Keratinocyte (primary cell): ENCODE measurements at regions not wholly inside any gene's neighbourhood (a gene's known extent, or its start where the extent isn't known, plus 50 kb on each side); places are given as distances from the start of the nearest gene placed in this dataset.

ENCODE experiments used
- DNase-seq: peaks from one replicate; pipeline ENCODE4 v3.0.0-alpha.2; 2011; ENCODE audit warnings: low read depth, missing footprints, low spot score
- FAIRE-seq: peaks from 2 replicates; lab custom pipeline; 2011; peaks lifted over from hg19 to GRCh38; lab: Jason Lieb, UNC
- H2AFZ ChIP-seq: 2 replicates; pipeline ENCODE4 v1.6.0; 2012; ENCODE audit warnings: low read length, control low read depth, inconsistent platforms; ENCODE audit not compliant: control insufficient read depth
- H3K27ac ChIP-seq: 2 replicates; pipeline ENCODE4 v1.5.1; 2011; ENCODE audit warnings: low read length; ENCODE audit not compliant: control insufficient read depth, insufficient read depth
- H3K27me3 ChIP-seq: 3 replicates; pipeline ENCODE4 v1.6.0; 2011; ENCODE audit warnings: low read length; ENCODE audit not compliant: control insufficient read depth, insufficient read depth; ENCODE audit errors: extremely low read depth
- H3K36me3 ChIP-seq, 2 experiments: 2 replicates in 1 of 2; 3 replicates in 1 of 2; pipeline ENCODE4 v1.5.1; 2011; ENCODE audit warnings: low read length in 2 of 2, mild to moderate bottlenecking in 1 of 2; ENCODE audit not compliant: control insufficient read depth in 2 of 2, insufficient read depth in 2 of 2; ENCODE audit errors: extremely low read depth in 1 of 2
- H3K4me1 ChIP-seq: 3 replicates; pipeline ENCODE4 v1.5.1; 2011; ENCODE audit warnings: low read length; ENCODE audit not compliant: control insufficient read depth, insufficient read depth; ENCODE audit errors: extremely low read depth
- H3K4me2 ChIP-seq: 3 replicates; pipeline ENCODE4 v1.6.0; 2011; ENCODE audit warnings: low read depth, low read length; ENCODE audit not compliant: control insufficient read depth, insufficient read depth; ENCODE audit errors: extremely low read depth
- H3K4me3 ChIP-seq, 3 experiments: fragments of 200-600 bp in 1 of 3; sonication (generic) in 1 of 3; 2 replicates in 2 of 3; 3 replicates in 1 of 3; pipeline ENCODE4 v1.5.1; 2011 to 2016; ENCODE audit warnings: low read length in 3 of 3, mild to moderate bottlenecking in 3 of 3, control low read depth in 2 of 3, inconsistent platforms in 1 of 3, low read depth in 1 of 3, mixed read lengths in 1 of 3, mixed run types in 1 of 3, moderate library complexity in 1 of 3; ENCODE audit not compliant: control insufficient read depth in 2 of 3, insufficient read depth in 2 of 3; ENCODE audit errors: extremely low read depth in 1 of 3
- H3K79me2 ChIP-seq: 2 replicates; pipeline ENCODE4 v1.6.0; 2012; ENCODE audit warnings: low read length; ENCODE audit not compliant: control insufficient read depth, insufficient read depth
- H3K9ac ChIP-seq: 3 replicates; pipeline ENCODE4 v1.6.0; 2011; ENCODE audit warnings: low read length; ENCODE audit not compliant: control insufficient read depth, insufficient read depth; ENCODE audit errors: extremely low read depth
- H3K9me1 ChIP-seq: 3 replicates; pipeline ENCODE4 v1.6.0; 2011; ENCODE audit warnings: low read length; ENCODE audit not compliant: control insufficient read depth, insufficient read depth; ENCODE audit errors: extremely low read depth
- H3K9me3 ChIP-seq: 2 replicates; pipeline ENCODE4 v1.5.1; 2012; ENCODE audit warnings: low read depth, low read length; ENCODE audit not compliant: control insufficient read depth
- H4K20me1 ChIP-seq: 3 replicates; pipeline ENCODE4 v1.6.0; 2011; ENCODE audit warnings: low read length; ENCODE audit not compliant: control insufficient read depth, insufficient read depth; ENCODE audit errors: extremely low read depth
- EZH2 ChIP-seq: IDR thresholded peaks from one replicate; pipeline ENCODE4 v1.6.1; 2012; ENCODE audit warnings: inconsistent platforms, mild to moderate bottlenecking, low read length, moderate library complexity
- dilution Hi-C: fragments of 300-500 bp; cut with MboI; formaldehyde crosslinking; loops from one replicate; pipeline ENCODE4 v1.7.0; 2020; ENCODE audit warnings: low sequenced_read_pairs; ENCODE audit not compliant: extremely low pct_ligation_motif_present
- TF ChIP-seq, protein P1 (sequence below), 3 experiments: IDR thresholded peaks in 1 of 3; conservative IDR thresholded peaks in 1 of 3; optimal IDR thresholded peaks in 1 of 3; 2 replicates in 2 of 3; 3 replicates in 1 of 3; pipeline versions ENCODE3 to v1.5.1; 2011; ENCODE audit warnings: low read length in 3 of 3, mild to moderate bottlenecking in 3 of 3, moderate library complexity in 2 of 3, control low read depth in 1 of 3, inconsistent platforms in 1 of 3; ENCODE audit not compliant: insufficient read depth in 2 of 3; ENCODE audit errors: extremely low read depth in 1 of 3

DNA sequence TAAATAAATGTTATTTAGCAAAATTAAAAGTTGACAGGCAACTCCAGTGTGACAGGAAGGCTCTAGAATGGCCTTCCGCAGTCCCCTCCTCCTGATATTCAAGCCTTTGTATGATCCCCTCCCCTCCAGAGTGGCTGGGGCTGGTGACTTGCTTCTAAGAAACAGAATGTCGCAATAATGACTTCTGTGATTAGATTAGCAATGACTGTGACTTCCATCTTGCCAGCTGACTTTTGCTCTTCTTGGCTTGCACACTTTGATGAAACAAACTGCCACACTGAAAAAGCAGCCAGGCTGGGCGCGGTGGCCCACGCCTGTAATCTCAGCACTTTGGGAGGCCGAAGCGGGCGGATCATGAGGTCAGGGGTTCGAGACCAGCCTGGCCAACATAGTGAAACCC is 106.5 kb upstream of the LARP1 start:
- dilution Hi-C loops, result loop anchor here (10.0 kb wide), 1 partner anchor 136 kb away; no protein-coding TSS in a partner anchor

DNA sequence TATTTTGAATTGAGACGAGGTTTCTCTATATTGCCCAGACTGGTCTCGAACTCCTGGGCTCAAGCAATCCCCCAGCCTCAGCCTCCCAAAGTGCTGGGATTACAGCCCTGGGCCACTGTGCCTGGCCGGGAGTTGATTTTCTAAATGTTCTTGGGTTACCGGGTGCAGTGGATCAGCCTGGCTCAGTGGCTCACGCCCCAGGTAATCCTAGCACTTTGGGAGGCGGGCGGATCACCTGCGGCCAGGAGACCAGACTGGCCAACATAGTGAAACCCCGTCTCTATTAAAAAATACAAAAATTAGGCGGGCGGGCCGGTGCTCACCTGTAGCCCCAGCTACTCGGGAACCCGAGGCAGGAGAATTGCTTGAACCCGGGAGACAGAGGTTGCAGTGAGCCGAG is 106.9 kb upstream of the LARP1 start:
- H2AFZ ChIP-seq, result no peak overlapping the region
- H3K27ac ChIP-seq, result no peak overlapping the region
- no peaks in the 10 kb centered on the region for H4K20me1 ChIP-seq
- peaks cover 5% of the 10 kb centered on the region for H3K27me3 ChIP-seq
- no peaks in the 10 kb centered on the region for H3K79me2 ChIP-seq
- no peak for TF ChIP-seq EZH2
- TF ChIP-seq, protein P1, sequence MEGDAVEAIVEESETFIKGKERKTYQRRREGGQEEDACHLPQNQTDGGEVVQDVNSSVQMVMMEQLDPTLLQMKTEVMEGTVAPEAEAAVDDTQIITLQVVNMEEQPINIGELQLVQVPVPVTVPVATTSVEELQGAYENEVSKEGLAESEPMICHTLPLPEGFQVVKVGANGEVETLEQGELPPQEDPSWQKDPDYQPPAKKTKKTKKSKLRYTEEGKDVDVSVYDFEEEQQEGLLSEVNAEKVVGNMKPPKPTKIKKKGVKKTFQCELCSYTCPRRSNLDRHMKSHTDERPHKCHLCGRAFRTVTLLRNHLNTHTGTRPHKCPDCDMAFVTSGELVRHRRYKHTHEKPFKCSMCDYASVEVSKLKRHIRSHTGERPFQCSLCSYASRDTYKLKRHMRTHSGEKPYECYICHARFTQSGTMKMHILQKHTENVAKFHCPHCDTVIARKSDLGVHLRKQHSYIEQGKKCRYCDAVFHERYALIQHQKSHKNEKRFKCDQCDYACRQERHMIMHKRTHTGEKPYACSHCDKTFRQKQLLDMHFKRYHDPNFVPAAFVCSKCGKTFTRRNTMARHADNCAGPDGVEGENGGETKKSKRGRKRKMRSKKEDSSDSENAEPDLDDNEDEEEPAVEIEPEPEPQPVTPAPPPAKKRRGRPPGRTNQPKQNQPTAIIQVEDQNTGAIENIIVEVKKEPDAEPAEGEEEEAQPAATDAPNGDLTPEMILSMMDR (optimal IDR thresholded peaks at IDR 0.05 in 1 of 3, IDR thresholded peaks at IDR 0.05 in 1 of 3, conservative IDR thresholded peaks at IDR 0.05 in 1 of 3; ENCODE audit: extremely low read depth in 1 of 3, insufficient read depth in 2 of 3, low read length in 3 of 3), result no peak
- H3K9me1 ChIP-seq, result no peaks in the 10 kb centered on the region
- dilution Hi-C loops, result loop anchor here (10.0 kb wide), 1 partner anchor 137 kb away; no protein-coding TSS in a partner anchor
- FAIRE-seq (no peak), DNase-seq (no peak)
- H3K9me3 ChIP-seq, result no peaks in the 10 kb centered on the region
- no peak overlapping the region for H3K9ac ChIP-seq
- H3K4me1 ChIP-seq, result peaks cover 12% of the 10 kb centered on the region
- no peak overlapping the region for H3K4me2 ChIP-seq
- no peak overlapping the region for H3K4me3 ChIP-seq
- H3K36me3 ChIP-seq, result no peaks in the 10 kb centered on the region

More for the DNA sequence above, 106.5 kb upstream of the LARP1 start:
- H4K20me1 ChIP-seq, result no peaks in the 10 kb centered on the region
- H2AFZ ChIP-seq, result no peak overlapping the region
- H3K4me1 ChIP-seq, result peaks cover 17% of the 10 kb centered on the region
- no peaks in the 10 kb centered on the region for H3K36me3 ChIP-seq
- no peak overlapping the region for H3K27ac ChIP-seq
- no peaks in the 10 kb centered on the region for H3K9me3 ChIP-seq
- FAIRE-seq (no peak), DNase-seq (no peak)
- peaks cover 5% of the 10 kb centered on the region for H3K27me3 ChIP-seq
- no peak overlapping the region for H3K4me2 ChIP-seq
- TF ChIP-seq EZH2, result no peak
- TF ChIP-seq, protein P1 (optimal IDR thresholded peaks at IDR 0.05 in 1 of 3, IDR thresholded peaks at IDR 0.05 in 1 of 3, conservative IDR thresholded peaks at IDR 0.05 in 1 of 3; ENCODE audit: extremely low read depth in 1 of 3, insufficient read depth in 2 of 3, low read length in 3 of 3), result no peak
- H3K4me3 ChIP-seq, result no peak overlapping the region
- no peak overlapping the region for H3K9ac ChIP-seq
- H3K79me2 ChIP-seq, result no peaks in the 10 kb centered on the region
- no peaks in the 10 kb centered on the region for H3K9me1 ChIP-seq
